GM21526 (cell line): ENCODE measurements at regions not wholly inside any gene's neighbourhood (a gene's known extent, or its start where the extent isn't known, plus 50 kb on each side); places are given as distances from the start of the nearest gene placed in this dataset.

Experiments
- ATAC-seq: cut with Tn5 transposase; IDR thresholded peaks from one replicate; pipeline ENCODE4 v1.9.1; 2021; ENCODE audit warnings: moderate library complexity; ENCODE audit not compliant: unreplicated experiment, low FRiP score

DNA sequence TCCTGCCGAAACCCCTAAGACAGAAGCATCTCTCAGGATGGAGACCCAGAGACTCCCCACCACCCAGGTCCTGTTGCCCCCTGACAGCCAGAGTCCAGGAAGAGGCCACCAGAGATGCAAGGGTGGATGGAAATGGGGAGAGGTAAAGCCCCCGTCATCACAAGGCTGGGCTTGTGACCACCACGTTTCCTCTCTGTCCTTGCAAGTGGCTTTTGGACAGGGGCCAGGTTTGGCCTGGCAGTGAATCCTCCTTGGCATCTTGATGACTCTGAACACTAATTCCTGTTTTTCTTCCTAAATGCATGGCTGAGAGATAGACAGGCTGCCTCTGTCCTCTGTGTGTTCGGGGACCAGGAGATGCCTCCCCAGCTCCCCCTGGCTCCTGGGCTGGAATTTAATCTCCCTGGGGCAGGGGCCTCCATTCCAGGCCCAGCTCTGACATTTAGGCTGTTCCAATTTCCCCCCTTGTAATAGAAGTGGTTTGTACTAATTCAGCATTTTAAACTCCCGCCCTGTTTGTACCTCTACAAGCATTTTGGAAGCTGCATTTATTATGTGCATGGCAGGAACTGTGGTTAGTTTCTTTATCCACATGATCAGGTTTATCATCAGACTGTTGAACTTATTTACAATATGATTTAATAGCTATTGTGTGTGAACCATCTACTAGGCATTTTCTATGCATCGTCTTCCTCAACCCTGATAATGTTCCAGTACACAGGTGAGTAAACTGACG, 116.1 kb upstream of the IRX6 start:
- ATAC-seq = no peak

DNA sequence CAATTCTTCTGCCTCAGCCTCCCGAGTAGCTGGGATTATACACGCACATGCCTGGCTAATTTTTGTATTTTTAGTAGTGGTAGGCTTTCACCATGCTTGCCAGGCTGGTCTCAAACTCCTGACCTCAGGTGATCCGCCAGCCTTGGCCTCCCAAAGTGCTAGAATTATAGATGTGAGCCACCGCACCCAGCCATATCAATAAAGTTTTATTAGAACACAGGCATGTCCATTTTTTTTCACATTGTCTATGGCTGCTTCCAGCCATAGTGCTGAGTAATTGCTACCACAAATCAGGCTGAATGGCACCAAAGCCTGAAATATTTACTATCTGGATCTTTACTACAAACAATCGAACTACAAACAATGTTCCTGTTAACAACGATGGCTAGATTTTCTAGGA, 114.4 kb upstream of the IRX6 start:
- no peak for ATAC-seq

DNA sequence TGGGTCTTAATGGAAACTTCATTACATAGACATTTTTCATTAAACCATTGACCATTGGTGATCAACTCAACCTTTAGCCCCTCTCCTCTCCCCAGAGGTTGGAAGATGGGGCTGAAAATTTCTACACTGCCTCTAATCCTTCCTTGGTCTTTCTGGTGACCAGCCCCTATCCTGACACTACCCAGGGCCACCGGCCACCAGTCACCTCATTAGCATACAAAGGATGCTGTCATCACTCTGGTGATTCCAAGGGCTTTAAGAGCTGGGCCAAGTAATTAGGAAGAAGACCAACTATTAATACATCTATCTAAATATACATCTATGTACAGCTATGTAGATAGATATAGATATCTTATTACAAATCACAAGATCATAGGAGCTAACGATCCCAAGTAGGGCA, 111.2 kb upstream of the IRX6 start:
- ATAC-seq = no peak

DNA sequence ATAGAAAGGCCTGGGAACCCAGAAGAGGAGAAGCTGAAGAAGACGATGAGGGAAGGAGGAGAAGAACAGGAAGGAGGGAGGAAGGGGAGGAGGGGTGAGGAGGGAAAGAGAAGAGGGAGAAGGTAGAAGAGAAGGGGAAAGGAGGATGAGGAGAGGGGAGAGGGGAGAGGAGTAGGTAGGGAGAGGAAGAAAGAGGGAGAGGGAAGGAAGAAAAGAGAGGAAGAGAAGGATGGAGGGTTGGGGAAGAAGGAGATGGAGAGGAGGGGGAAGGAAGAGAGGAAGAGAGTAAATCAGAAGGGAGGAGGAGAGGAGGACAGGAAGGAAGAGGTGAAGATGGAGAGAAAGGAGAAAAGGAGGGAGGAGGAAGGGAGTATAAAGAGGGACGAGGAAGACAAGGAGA, 109.6 kb upstream of the IRX6 start:
- no peak for ATAC-seq

DNA sequence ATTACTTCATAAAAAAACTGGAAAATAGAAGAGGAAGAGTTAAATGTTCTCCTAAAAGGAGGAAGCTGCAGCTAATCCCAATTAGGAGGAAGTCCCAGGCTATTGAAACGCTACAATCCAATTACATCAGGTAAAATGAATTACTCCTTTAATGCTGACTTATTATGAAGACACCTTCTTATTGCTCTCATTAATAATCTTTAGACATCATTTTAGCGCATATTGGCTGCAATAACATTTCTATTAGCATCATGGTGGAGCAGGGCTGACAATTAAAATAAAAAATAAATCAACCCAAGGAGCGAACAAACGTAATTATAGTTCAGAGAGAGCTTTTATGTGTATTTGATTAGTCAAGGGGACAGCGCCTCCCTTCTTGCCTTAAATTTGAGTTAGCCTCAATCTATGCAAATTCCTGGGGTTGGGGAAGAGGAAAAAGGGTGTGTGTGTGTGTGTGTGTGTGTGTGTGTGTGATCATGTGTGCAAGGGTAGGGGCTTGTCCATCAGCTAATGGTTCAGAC, 109.0 kb upstream of the IRX6 start:
- ATAC-seq = no peak

DNA sequence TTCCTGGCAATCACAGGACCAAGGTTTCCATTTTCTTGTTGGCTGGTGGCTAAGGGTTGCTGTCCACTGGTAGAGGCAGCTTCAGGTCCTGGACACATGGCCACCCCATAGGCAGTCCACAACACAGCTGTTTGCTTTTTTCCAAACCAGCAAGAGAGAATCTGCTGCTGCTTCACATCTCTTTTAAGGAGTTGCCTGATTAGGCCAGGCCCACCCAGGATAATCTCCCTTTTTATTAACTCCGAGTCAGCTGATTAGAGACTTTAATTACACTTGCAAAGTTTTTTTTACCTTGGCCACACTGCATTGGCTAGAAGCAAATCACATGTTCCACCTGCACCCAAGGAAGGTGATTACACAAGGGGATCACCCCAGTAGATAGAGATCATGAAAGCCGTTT, 106.6 kb upstream of the IRX6 start:
- ATAC-seq = no peak

DNA sequence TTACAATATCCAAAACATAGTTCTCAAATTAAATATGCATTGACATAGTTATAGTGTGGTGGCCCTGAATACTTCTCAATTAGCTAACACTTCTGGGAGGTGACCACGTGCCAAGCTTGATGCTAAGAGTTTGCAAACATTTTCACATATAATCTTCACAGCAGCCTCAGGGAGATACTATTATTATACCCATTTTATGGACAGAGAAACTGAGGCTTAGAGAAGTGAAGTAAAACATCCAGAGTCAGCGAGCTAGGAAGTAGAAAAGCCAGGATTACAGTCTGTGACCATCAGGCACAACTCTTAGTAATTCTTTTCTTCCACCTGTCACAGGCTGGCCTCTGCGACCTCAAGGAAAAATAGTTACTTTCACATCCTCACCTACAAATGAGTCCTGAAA, 102.2 kb upstream of the IRX6 start:
- no peak for ATAC-seq

DNA sequence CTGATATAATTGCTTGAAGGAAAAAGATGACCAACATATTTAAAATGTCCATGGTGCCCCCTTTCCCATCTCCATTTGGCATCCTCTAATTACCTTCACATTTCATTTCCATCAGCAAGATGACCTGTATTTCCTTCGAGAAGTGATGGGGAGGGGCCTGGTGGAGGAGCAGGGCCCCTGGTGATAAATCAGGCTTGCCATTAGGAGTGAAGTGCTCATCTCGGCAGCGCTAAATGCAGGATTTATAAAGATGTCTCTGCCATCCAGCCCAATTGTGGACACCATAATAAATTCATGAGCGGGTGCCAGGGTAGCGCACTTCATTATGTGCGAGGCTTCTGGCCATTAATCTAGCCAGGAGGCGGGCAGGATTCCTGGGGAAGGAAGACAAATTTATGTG, 101.5 kb upstream of the IRX6 start:
- ATAC-seq = no peak

DNA sequence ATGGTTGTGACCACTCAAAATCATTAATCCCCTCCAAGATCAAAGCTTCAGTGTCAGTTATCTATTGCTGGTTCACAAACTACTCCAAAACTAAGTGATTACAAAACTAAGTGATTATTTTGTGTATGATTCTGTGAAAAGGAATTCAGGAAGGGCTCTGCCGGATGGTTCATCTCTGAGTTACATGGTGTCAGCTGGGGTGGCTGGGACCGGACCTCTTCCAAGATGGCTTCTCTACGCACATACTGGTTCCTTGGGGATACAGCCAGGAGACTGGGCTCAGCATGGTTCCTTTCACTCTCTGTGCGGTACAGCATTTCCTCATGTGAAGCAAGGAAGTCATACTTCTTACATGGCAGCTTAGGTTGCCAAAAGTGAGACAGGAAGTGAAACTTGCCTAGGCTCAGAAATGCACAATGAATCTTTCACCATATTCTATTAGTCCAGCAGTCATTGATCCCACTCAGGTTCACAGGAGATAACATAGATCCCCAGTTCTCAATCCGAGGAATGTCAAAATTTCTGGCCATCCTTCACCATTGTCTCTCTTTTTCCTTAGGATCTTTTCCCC, 97.9 kb upstream of the IRX6 start:
- ATAC-seq = no peak

DNA sequence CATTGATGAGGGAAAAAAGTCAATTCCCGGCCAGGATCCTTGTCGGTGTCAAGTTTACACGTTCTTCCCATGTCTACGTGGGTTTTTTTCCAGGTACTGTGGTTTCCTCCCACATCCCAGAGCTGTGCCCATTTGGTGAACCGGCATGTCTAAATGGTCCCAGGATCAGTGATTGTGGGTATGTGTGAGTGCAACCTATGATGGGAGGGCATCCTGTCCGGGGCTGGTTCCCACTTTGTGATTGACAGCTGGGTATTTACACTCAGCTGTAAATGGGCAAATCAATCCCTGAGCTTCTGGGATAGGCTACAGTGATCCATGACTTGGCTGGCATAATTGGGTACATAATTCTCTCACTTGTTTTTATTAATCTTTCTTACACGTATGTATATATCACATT, 91.2 kb upstream of the IRX6 start:
- no peak for ATAC-seq

DNA sequence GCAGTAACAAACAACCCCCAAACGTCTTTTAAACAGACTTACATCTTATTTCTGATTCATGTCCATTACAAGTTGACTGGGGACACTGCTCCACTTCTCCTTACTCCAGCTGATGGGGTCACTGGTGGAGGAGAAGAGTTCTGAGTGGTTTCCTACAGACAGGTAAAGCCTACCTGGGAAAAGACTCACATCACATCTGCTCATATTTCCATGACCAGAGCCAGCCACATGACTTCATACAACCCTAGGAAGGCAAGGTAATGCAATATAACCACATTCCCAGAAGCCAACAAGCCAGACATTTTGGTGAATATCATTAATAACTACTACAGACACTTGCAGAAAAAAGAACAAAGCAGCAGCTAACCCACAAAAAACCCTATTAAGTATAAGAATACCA, 90.5 kb upstream of the IRX6 start:
- no peak for ATAC-seq

DNA sequence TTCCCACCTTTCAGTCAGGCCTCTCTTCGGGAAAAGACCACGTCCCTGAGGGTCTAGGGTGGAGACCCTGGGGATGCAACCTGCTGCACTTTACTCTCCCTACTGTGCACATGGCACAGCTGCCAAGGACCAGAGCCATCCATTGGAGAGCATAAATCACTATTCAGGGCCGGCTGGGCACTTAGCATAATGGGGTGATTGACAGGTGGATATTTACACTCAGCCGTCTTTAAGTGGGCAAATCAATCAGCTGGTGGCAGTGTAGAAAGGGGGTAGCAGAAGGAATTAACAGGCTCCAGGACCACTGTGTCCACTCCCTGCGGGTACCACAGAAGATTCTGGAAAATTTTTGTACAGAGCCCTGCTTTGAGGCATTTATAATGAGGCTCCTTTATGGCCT, 87.3 kb upstream of the IRX6 start:
- no peak for ATAC-seq

DNA sequence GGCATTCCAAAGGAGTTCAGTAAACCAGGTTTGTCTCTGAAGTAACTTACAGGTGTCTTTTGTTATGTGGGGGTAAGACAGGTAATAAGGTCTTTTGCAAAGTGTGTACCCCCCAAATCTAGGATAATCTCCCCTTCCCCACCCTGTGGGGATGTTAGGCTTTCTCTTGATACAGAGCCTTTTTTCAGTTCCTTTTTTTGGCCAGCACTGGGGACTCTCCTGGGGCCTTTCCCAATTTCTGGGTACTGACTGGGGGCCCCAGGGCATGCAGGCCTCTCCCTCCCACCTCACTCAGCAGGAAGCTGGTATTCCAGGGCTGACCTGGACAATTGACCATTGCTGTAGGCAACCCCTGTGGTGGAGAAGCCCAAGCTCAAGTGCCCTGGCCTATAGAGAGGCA, 84.3 kb upstream of the IRX6 start:
- ATAC-seq = no peak

DNA sequence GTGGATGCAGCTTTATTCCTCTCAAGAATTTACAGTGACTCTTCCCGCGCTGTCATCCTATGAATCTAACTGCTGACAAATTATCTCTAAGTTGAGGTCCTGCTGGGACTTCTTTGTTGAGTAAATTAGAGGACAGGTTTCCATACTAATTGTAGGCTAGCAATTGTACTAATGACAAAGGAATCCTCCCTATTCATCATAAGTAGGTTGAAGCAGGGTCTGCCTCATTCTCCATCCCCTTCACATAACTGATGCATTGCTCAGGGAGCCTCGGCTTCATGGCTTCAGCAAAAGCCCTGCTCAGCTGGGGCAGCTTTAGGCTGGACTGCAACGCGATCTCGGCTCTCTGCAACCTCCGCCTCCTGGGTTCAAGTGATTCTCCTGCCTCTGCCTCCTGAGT, 83.1 kb upstream of the IRX6 start:
- no peak for ATAC-seq

DNA sequence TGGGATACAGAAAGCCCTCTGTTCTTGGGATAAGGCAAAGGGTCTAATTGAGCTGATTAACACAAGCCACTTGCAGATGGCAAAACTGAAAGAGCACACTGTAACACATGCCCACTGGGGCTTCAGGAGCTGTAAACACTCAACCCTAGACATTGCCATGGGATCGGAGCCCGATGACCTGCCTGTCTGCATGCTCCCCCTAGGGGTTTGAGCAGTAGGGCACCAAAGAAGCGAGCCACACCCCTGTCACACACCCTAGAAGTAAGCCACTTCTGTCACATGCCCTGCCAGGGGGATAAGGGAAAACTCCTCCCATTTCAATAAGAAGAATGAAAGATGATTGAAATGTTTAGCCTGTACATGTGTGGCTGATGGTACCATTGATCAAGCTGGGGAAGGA, 81.3 kb upstream of the IRX6 start:
- no peak for ATAC-seq

DNA sequence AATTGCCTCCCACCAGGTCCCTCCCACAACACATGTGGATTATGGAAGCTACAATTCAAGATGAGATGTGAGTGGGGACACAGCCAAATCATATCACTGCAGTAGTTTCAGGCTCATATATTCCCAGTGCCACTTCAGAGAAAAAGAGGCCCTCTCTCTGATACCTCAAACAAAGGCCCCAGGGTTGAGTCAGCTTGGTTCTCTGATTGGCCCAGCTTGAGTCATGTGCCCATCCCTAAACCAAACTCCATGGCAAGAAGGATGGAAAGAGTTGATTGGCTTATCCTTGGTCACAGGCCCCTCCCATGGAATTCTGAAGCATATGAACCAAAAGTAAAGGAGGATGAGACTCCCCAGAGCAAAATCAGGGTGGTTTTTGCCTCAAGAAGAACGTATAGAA, 75.9 kb upstream of the IRX6 start:
- ATAC-seq = no peak

DNA sequence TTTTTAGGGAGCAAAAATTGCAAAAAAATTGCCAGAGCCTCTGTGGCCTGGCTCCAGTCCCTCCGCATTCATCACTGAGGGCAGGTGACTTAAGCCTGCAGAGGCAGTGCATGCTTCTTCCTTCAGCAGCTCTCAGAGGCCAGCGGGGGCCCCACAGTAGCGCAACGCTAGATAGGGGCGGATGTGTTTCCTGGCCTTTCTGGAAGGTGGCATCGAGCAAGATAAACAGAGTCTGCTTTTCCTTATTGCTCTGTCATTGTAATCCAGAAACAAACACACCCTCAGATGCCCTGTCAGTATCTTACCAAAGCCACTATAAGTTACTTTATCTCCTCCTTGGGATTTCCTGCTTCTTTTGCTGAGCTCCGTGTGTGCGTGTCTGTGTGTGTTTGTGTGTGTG, 75.5 kb upstream of the IRX6 start:
- no peak for ATAC-seq

DNA sequence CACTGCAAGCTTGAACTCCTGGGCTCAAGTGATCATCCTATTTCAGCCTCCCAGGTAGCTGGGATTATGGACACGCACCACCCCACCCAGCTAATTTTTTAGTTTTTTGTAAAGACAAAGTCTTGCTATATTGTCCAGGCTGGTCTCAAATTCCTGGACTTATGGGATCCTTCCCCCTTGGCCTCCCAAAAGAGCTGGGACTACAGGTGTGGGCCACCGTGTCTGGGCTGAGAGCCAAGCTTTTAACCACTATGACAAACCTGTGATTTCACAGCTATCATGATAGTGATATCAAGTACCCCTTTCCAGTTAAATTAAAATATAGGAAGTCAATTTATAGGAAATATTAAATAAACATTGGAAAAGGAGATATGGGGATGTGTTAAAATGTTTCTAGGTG, 74.6 kb upstream of the IRX6 start:
- ATAC-seq = no peak

DNA sequence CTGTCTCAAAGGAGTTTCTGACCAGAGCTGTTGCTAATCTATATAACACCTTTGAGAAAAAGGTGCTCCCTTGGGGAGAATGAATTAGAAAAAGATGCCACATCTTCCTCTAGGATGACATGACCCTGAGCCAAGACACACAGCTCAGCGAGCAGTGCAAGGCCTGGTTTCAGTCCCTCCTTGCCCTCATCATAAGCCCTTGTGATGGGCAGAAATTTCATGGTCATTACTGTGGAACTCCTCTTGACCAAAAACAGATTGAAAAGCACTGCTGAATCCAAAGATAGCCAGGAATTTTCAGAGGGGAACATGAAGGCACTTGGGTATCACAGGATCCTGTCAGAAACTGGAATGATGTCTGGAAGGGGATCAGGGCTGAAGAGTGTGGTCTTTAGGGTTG, 74.1 kb upstream of the IRX6 start:
- no peak for ATAC-seq

DNA sequence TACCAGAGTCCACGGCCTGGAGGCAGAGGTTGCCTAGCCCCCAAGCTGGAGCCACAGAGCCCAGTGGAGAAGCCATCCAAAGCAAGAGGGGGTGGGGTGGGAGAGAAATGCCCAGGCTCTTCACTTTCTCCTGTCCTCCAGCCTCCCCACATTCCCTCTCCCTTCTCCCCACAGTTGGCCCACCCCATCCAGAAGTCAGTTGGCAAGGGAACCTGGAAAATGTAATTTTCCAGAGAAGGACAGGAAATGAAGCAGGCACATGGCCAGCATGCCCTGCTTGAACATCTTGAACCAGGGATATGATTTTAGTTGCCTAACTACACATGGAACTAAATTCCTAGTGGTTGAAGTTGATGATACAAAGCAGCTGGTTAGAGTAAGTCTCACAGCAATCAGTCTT, 73.3 kb upstream of the IRX6 start:
- ATAC-seq = no peak

DNA sequence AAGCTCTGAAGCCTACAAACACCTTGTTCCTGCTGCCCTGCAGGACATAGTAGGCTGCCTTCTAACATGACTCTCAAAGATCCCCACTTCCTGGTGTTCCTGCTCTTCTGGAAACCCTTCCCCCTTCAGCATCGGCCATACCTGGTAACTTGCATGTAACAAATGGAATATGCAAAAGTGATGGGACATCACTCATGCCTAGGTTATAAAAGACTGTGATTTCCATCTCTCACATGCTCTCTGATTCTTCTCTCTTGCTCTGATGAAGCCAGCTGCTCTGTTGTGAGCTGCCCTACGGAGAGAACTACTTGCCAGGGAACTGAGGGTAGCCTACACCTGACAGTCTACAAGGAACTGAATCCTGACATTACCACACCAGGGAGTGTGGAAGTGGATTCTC, 72.9 kb upstream of the IRX6 start:
- no peak for ATAC-seq

DNA sequence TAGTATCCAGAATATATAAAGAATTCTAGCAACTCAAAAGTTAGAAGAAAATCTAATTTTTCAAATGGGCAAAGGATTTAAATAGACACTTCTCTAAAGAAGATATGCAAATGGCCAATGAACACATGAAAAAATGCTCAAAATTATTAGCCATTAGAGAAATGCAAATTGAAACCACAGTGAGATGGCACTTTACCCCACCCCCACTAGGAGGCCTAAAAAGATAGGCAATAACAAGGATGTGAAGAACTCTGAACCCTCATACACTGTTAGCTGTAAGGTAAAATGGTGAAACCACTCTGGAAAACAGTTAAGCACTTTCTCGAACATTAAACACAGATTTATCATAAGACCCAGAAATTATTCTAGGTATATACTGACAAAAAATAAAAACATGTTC, 71.4 kb upstream of the IRX6 start:
- no peak for ATAC-seq

DNA sequence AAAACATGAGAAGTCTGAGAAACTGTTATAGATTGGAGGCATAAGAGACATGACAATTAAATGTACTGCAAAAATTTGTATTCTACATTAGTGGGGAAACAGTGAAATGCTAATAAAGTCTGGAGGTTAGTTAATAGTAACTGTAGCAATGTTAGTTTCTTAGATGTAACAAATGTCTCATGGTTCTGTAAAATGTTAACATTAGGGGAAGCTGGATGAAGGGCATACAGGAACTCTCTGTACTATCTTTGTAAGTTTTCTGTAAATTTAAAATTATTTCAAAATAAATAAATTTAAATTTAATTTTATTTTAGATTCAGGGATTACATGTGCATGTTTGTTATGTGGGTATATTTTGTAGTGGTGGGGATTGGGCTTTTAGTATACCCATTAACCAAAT, 70.0 kb upstream of the IRX6 start:
- no peak for ATAC-seq
